Neuronal stem cell (in vitro differentiated cells): ENCODE measurements at regions not wholly inside any gene's neighbourhood (a gene's known extent, or its start where the extent isn't known, plus 50 kb on each side); places are given as distances from the start of the nearest gene placed in this dataset.

Experiments
- DNase-seq: peaks from one replicate; pipeline ENCODE4 v3.0.0-alpha.2; 2013; ENCODE audit warnings: low spot score
- H2AFZ ChIP-seq: one replicate; pipeline ENCODE4 v1.6.1; 2013; ENCODE audit warnings: mild to moderate bottlenecking, low read length, inconsistent platforms
- H2AK5ac ChIP-seq: 2 replicates; pipeline ENCODE4 v1.6.1; 2013; ENCODE audit warnings: low read depth, mild to moderate bottlenecking, inconsistent platforms, low read length, moderate library complexity, mixed read lengths
- H2BK120ac ChIP-seq: 2 replicates; pipeline ENCODE4 v1.6.1; 2013; ENCODE audit warnings: low read depth, mild to moderate bottlenecking, inconsistent platforms, low read length, moderate library complexity, mixed read lengths
- H2BK12ac ChIP-seq: one replicate; pipeline ENCODE4 v1.6.1; 2013; ENCODE audit warnings: low read length, inconsistent platforms
- H2BK15ac ChIP-seq: 2 replicates; pipeline ENCODE4 v1.6.1; 2013; ENCODE audit warnings: mild to moderate bottlenecking, low read length, inconsistent platforms, mixed read lengths
- H2BK5ac ChIP-seq: one replicate; pipeline ENCODE4 v1.6.1; 2013; ENCODE audit warnings: inconsistent platforms, mild to moderate bottlenecking, low read length, moderate library complexity
- H3K14ac ChIP-seq: one replicate; pipeline ENCODE4 v1.6.1; 2013; ENCODE audit warnings: low read length, inconsistent platforms
- H3K18ac ChIP-seq: 2 replicates; pipeline ENCODE4 v1.6.1; 2013; ENCODE audit warnings: low read length, inconsistent platforms
- H3K23ac ChIP-seq: 2 replicates; pipeline ENCODE4 v1.6.1; 2013; ENCODE audit warnings: low read depth, mild to moderate bottlenecking, mixed read lengths, low read length, inconsistent platforms; ENCODE audit not compliant: poor library complexity
- H3K27ac ChIP-seq: replicated peaks from 3 replicates; pipeline ENCODE4 v1.5.1; 2013; ENCODE audit warnings: low read length, inconsistent platforms
- H3K27me3 ChIP-seq, 3 experiments: 2 replicates each; pipeline ENCODE4 v1.6.1; 2013; ENCODE audit warnings: low read length in 3 of 3, mild to moderate bottlenecking in 2 of 3, inconsistent platforms in 1 of 3, low read depth in 1 of 3, mixed read lengths in 1 of 3, moderate library complexity in 1 of 3; ENCODE audit not compliant: control insufficient read depth in 3 of 3, insufficient read depth in 3 of 3
- H3K36me3 ChIP-seq, 2 donors: replicated peaks in 1 of 2; 2 replicates each; pipeline ENCODE4 v1.6.1; 2013; ENCODE audit warnings: low read length in 2 of 2; ENCODE audit not compliant: control insufficient read depth in 2 of 2, insufficient read depth in 2 of 2
- H3K4ac ChIP-seq: 2 replicates; pipeline ENCODE4 v1.6.1; 2013; ENCODE audit warnings: inconsistent platforms, mild to moderate bottlenecking, low read length, moderate library complexity
- H3K4me1 ChIP-seq, 2 donors: 1 replicate in 1 of 2; 2 replicates in 1 of 2; pipeline ENCODE4 v1.6.1; 2013; ENCODE audit warnings: low read length in 2 of 2, low read depth in 1 of 2; ENCODE audit not compliant: control insufficient read depth in 2 of 2, insufficient read depth in 1 of 2
- H3K4me2 ChIP-seq: one replicate; pipeline ENCODE4 v1.6.1; 2013; ENCODE audit warnings: mild to moderate bottlenecking, low read length, inconsistent platforms; ENCODE audit not compliant: insufficient read depth, poor library complexity, severe bottlenecking
- H3K4me3 ChIP-seq, 2 donors: 2 replicates each; pipeline ENCODE4 v1.5.1; 2013; ENCODE audit warnings: low read length in 2 of 2, mild to moderate bottlenecking in 2 of 2, inconsistent platforms in 1 of 2, moderate library complexity in 1 of 2
- H3K79me1 ChIP-seq: one replicate; pipeline ENCODE4 v1.6.1; 2013; ENCODE audit warnings: low read depth, mild to moderate bottlenecking, inconsistent platforms, low read length, moderate library complexity
- H3K9ac ChIP-seq: one replicate; pipeline ENCODE4 v1.6.1; 2013; ENCODE audit warnings: mild to moderate bottlenecking, low read depth, low read length, inconsistent platforms; ENCODE audit not compliant: poor library complexity
- H3K9me3 ChIP-seq, 2 donors: replicated peaks in 1 of 2; 2 replicates each; pipeline versions ENCODE3 to v1.6.1; 2013; ENCODE audit warnings: low read length in 2 of 2, mild to moderate bottlenecking in 2 of 2, inconsistent platforms in 1 of 2, low read depth in 1 of 2, mixed read lengths in 1 of 2, moderate library complexity in 1 of 2; ENCODE audit not compliant: control insufficient read depth in 2 of 2, insufficient read depth in 1 of 2
- H4K8ac ChIP-seq: one replicate; pipeline ENCODE4 v1.6.1; 2013; ENCODE audit warnings: low read depth, mild to moderate bottlenecking, inconsistent platforms, low read length, moderate library complexity
- H4K91ac ChIP-seq: one replicate; pipeline ENCODE4 v1.6.1; 2013; ENCODE audit warnings: low read length, low read depth, mild to moderate bottlenecking, inconsistent platforms; ENCODE audit not compliant: poor library complexity
- WGBS, 2 donors: extraction: QIAGEN DNeasy Blood & Tissue Kit; methylation state at CpG; one replicate each; pipeline ENCODE4 v1.1.7; 2013; ENCODE audit warnings: missing lambda C conversion rate in 2 of 2, mixed read lengths in 1 of 2; ENCODE audit not compliant: insufficient read length in 2 of 2, insufficient replicate concordance in 1 of 2; ENCODE audit errors: extremely low coverage in 2 of 2; 5-methylcytosine and 5-hydroxymethylcytosine counted together

DNA sequence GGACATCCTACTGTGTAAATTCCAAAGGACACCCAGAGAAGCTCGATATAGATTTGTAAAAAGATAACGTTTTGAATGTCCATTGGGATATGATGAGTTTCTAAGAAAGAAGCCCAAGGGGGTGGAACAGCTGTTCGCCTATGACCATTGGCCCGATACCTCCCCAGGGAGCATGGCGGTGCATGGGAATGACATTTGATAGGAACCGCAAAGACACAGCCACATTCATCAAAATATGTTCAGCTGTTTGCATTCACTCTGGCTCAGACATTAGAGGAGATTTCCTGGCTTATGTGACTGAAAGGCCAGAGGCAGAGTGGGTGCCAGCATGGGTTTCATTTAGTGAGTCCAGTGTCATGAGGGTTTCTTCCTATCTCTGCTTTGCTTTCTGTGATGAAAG is 56.0 kb upstream of the BAIAP2L1 start:
- Histone ChIP-seq H2BK15ac (no peak overlapping the region), H3K4ac (no peak overlapping the region), H4K91ac (no peak overlapping the region), H3K27ac (no peak overlapping the region), H2BK12ac (no peak overlapping the region), H3K9me3 (peaks cover 0 to 5% of the 10 kb centered on the region in 2 donors), H3K18ac (no peak overlapping the region), H3K9ac (no peak overlapping the region), H4K8ac (no peak overlapping the region), H3K14ac (no peak overlapping the region), H3K27me3 (no peaks in the 10 kb centered on the region), H2BK5ac (no peak overlapping the region), H2AFZ (no peak overlapping the region), H2AK5ac (no peak overlapping the region), H3K79me1 (no peaks in the 10 kb centered on the region), H2BK120ac (no peak overlapping the region), H3K36me3 (no peaks in the 10 kb centered on the region), H3K23ac (no peak overlapping the region), H3K4me2 (no peak overlapping the region), H3K4me3 (no peak overlapping the region), H3K4me1 (no peaks in the 10 kb centered on the region)
- WGBS, 2 donors = no CpG with 5 or more reads among the region's 6 CpGs
- no peak for DNase-seq

DNA sequence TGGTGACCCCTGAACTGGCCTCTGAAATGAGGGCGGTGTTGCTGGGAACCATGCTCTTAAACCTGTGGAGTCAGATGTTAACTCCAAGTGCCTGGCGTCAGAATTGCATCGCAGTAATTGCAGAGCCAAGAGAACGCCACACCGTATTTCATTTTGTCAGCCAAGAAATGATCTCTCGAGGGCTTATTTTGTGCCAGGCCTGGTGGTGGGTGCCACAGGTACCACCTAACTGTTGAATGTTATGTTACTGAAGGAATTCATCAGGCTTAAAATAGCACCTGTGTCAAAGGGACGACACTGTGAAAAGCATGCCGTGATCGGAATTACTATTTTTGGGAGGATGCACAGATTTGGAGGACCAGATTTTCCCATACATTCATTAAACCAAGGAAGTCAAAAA is 51.9 kb upstream of the BAIAP2L1 start:
- H3K4me3 ChIP-seq = no peak overlapping the region
- no peaks in the 10 kb centered on the region for H3K79me1 ChIP-seq
- no peak overlapping the region for H2BK120ac ChIP-seq
- no peak overlapping the region for H4K91ac ChIP-seq
- H2BK15ac ChIP-seq = no peak overlapping the region
- no peak for DNase-seq
- H2AFZ ChIP-seq = no peak overlapping the region
- H3K36me3 ChIP-seq = no peaks in the 10 kb centered on the region
- no peak overlapping the region for H2BK5ac ChIP-seq
- H3K14ac ChIP-seq = no peak overlapping the region
- H3K9me3 ChIP-seq = peaks cover 0 to 5% of the 10 kb centered on the region in 2 donors
- no peaks in the 10 kb centered on the region for H3K4me1 ChIP-seq
- no peak overlapping the region for H4K8ac ChIP-seq
- H3K9ac ChIP-seq = no peak overlapping the region
- peaks cover 0 to 3% (median 0%) of the 10 kb centered on the region in 3 experiments for H3K27me3 ChIP-seq
- no peak overlapping the region for H3K27ac ChIP-seq
- no peak overlapping the region for H2BK12ac ChIP-seq
- H3K23ac ChIP-seq = no peak overlapping the region
- WGBS, 2 donors = no CpG with 5 or more reads among the region's 9 CpGs
- no peak overlapping the region for H3K18ac ChIP-seq
- no peak overlapping the region for H3K4me2 ChIP-seq
- no peak overlapping the region for H3K4ac ChIP-seq
- no peak overlapping the region for H2AK5ac ChIP-seq
